ENCODE measurements at regions not wholly inside any gene's neighbourhood (a gene's known extent, or its start where the extent isn't known, plus 50 kb on each side); places are given as distances from the start of the nearest gene placed in this dataset.

- TF ChIP-seq POLR2AphosphoS5 (IDR thresholded peaks at IDR 0.05; ENCODE audit: borderline replicate concordance, low read depth, low read length) (no peak), EZH2 (IDR thresholded peaks at IDR 0.05) (no peak), FOXP2 (optimal IDR thresholded peaks at IDR 0.05; ENCODE audit: control extremely low read depth, extremely low read length, insufficient read depth) (no peak)
Observed at GRCh38 chr13:108082481-108082880, 132.9 kb downstream of the LIG4 start.

Data from SK-N-MC (cell line).